Breast epithelium (tissue), 4 donors: ENCODE measurements at regions not wholly inside any gene's neighbourhood (a gene's known extent, or its start where the extent isn't known, plus 50 kb on each side); places are given as distances from the start of the nearest gene placed in this dataset.

Experiments used
- DNase-seq, 2 donors: peaks; one replicate each; pipeline ENCODE4 v3.0.0-alpha.2; 2019; ENCODE audit warnings: low spot score in 2 of 2
- H3K27ac ChIP-seq, 2 donors: fragments of 200-600 bp; sonication (generic) in 1 of 2; one replicate each; pipeline ENCODE4 v1.5.1; 2016 to 2019; ENCODE audit warnings: mild to moderate bottlenecking in 1 of 2
- H3K27me3 ChIP-seq, 2 donors: fragments of 200-600 bp; sonication (generic) in 1 of 2; one replicate each; pipeline versions ENCODE4 v1.5.1 to v1.6.0; 2017 to 2019; ENCODE audit warnings: control low read depth in 1 of 2, mild to moderate bottlenecking in 1 of 2
- H3K36me3 ChIP-seq: fragments of 200-600 bp; one replicate; pipeline ENCODE4 v1.5.1; 2019
- H3K4me1 ChIP-seq, 2 donors: fragments of 200-600 bp; sonication (generic); one replicate each; pipeline ENCODE4 v1.5.1; 2016 to 2019; ENCODE audit warnings: control low read depth in 1 of 2
- H3K4me3 ChIP-seq, 3 donors: fragments of 200-600 bp; sonication (generic); 1 replicate in 2 of 3; 2 replicates in 1 of 3; pipeline ENCODE4 v1.5.1; 2016 to 2019; ENCODE audit warnings: mild to moderate bottlenecking in 3 of 3, moderate library complexity in 2 of 3
- H3K9me3 ChIP-seq, 2 donors: fragments of 200-600 bp; sonication (generic) in 1 of 2; one replicate each; pipeline ENCODE4 v1.5.1; 2016 to 2019; ENCODE audit warnings: control low read depth in 1 of 2
- POLR2A ChIP-seq: fragments of 450-650 bp; IDR thresholded peaks from one replicate; pipeline ENCODE4 v1.6.1; 2016; ENCODE audit warnings: antibody characterized with exemption, mild to moderate bottlenecking, moderate library complexity
- POLR2AphosphoS5 ChIP-seq, 3 donors: sonication (generic); formaldehyde crosslinking; IDR thresholded peaks; one replicate each; pipeline ENCODE4 v1.6.1; 2017; ENCODE audit warnings: antibody characterized with exemption in 3 of 3
- intact Hi-C: fragments of 100-400 bp; cut with DNase I; formaldehyde crosslinking; loops from one replicate; pipeline ENCODE4 v1.15.1; 2023; ENCODE audit warnings: low total_unique reads
- TF ChIP-seq, protein P1 (sequence below), 3 donors: fragments of 450-650 bp; IDR thresholded peaks; one replicate each; pipeline ENCODE4 v1.5.1; 2016 to 2017; ENCODE audit warnings: antibody characterized with exemption in 3 of 3, mild to moderate bottlenecking in 3 of 3, moderate library complexity in 3 of 3

DNA sequence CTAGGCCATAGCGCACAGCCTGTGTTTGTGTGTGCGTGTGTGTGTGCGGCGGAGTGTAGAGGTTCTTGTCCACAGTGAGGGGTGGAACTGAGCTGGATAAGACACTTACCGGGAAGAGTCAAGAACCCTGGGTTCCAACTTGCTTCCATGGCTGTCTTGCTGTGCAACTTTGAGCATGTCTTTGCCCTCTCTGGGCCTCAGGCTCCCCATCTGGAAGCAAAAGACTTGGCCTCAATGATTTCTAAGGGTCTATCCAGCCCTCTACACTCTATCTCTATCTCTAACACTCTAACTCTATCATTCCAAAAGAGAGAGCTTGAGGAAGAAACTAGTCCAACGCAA is 121.3 kb upstream of the PJA1 start:
- no peaks in the 10 kb centered on the region for H3K9me3 ChIP-seq
- no peaks in the 10 kb centered on the region for H3K36me3 ChIP-seq
- no peak for TF ChIP-seq POLR2AphosphoS5 (IDR thresholded peaks at IDR 0.05)
- no peak for TF ChIP-seq POLR2A
- TF ChIP-seq, protein P1, sequence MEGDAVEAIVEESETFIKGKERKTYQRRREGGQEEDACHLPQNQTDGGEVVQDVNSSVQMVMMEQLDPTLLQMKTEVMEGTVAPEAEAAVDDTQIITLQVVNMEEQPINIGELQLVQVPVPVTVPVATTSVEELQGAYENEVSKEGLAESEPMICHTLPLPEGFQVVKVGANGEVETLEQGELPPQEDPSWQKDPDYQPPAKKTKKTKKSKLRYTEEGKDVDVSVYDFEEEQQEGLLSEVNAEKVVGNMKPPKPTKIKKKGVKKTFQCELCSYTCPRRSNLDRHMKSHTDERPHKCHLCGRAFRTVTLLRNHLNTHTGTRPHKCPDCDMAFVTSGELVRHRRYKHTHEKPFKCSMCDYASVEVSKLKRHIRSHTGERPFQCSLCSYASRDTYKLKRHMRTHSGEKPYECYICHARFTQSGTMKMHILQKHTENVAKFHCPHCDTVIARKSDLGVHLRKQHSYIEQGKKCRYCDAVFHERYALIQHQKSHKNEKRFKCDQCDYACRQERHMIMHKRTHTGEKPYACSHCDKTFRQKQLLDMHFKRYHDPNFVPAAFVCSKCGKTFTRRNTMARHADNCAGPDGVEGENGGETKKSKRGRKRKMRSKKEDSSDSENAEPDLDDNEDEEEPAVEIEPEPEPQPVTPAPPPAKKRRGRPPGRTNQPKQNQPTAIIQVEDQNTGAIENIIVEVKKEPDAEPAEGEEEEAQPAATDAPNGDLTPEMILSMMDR (IDR thresholded peaks at IDR 0.05), result no peak
- peak overlapping the region in 1 of 2 donors; percentile 79 for H3K27ac ChIP-seq
- H3K4me1 ChIP-seq, result no peaks in the 10 kb centered on the region
- intact Hi-C loops, result loop anchor here (5.0 kb wide), 1 partner anchor 1201 kb away; no protein-coding TSS in a partner anchor
- peaks cover 0 to 78% of the 10 kb centered on the region in 2 donors for H3K27me3 ChIP-seq
- no peak for DNase-seq
- H3K4me3 ChIP-seq, result no peak overlapping the region

- no peaks in the 10 kb centered on the region for H3K9me3 ChIP-seq
- H3K4me3 ChIP-seq, result peak overlapping the region; percentile 43 to 68 (median 51)
- no peaks in the 10 kb centered on the region for H3K36me3 ChIP-seq
- peaks cover 0 to 79% of the 10 kb centered on the region in 2 donors for H3K27me3 ChIP-seq
- DNase-seq, result peak; percentile 23 to 55
- intact Hi-C loops, result loop anchor here (5.0 kb wide), 1 partner anchor 1201 kb away; no protein-coding TSS in a partner anchor
- no peak for TF ChIP-seq POLR2AphosphoS5 (IDR thresholded peaks at IDR 0.05)
- TF ChIP-seq, protein P1 (IDR thresholded peaks at IDR 0.05), result peak; percentile 59 to 85 (median 65)
- peak overlapping the region; percentile 60 to 79 for H3K27ac ChIP-seq
- H3K4me1 ChIP-seq, result no peaks in the 10 kb centered on the region
These were observed 120.8 kb upstream of the PJA1 start for GRCh38 chrX:69285881-69286564.

- H3K4me3 ChIP-seq, result peak overlapping the region; percentile 43 to 68 (median 51)
- no peaks in the 10 kb centered on the region for H3K9me3 ChIP-seq
- peaks cover 0 to 80% of the 10 kb centered on the region in 2 donors for H3K27me3 ChIP-seq
- peak in 1 of 2 donors; percentile 48 for DNase-seq
- intact Hi-C loops, result loop anchor here (5.0 kb wide), 1 partner anchor 1202 kb away; no protein-coding TSS in a partner anchor
- no peaks in the 10 kb centered on the region for H3K36me3 ChIP-seq
- H3K4me1 ChIP-seq, result no peaks in the 10 kb centered on the region
- H3K27ac ChIP-seq, result peak overlapping the region; percentile 60 to 79
- TF ChIP-seq, protein P1 (IDR thresholded peaks at IDR 0.05), result no peak
- no peak for TF ChIP-seq POLR2AphosphoS5 (IDR thresholded peaks at IDR 0.05)
These were observed 120.2 kb upstream of the PJA1 start for GRCh38 chrX:69285401-69285877.

DNA sequence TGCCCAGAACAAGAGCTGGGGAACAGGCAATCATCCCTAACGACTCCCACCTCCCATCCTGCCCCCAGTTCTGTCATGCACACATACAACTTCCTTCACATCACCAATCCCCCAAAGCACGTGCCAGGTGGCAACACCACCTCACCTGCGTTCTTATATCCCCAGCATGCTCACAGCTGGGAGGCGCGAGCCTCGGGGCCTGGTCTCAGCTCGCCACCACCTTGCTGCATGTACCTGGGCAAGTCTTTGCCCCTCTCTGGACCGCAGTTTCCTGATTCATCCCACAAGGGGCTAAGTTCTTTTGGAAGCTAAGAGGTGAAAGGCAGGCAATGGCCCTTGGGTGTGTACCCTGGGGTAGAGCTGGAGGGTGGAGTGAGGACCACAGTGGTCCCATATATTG is 119.2 kb upstream of the PJA1 start:
- no peak for DNase-seq
- no peaks in the 10 kb centered on the region for H3K4me1 ChIP-seq
- no peak overlapping the region for H3K27ac ChIP-seq
- peaks cover 0 to 80% of the 10 kb centered on the region in 2 donors for H3K27me3 ChIP-seq
- H3K4me3 ChIP-seq, result no peak overlapping the region
- intact Hi-C loops, result no loop called here
- H3K9me3 ChIP-seq, result no peaks in the 10 kb centered on the region
- no peaks in the 10 kb centered on the region for H3K36me3 ChIP-seq
- TF ChIP-seq POLR2A, result no peak
- TF ChIP-seq POLR2AphosphoS5 (IDR thresholded peaks at IDR 0.05), result no peak
- TF ChIP-seq, protein P1 (IDR thresholded peaks at IDR 0.05), result no peak

DNA sequence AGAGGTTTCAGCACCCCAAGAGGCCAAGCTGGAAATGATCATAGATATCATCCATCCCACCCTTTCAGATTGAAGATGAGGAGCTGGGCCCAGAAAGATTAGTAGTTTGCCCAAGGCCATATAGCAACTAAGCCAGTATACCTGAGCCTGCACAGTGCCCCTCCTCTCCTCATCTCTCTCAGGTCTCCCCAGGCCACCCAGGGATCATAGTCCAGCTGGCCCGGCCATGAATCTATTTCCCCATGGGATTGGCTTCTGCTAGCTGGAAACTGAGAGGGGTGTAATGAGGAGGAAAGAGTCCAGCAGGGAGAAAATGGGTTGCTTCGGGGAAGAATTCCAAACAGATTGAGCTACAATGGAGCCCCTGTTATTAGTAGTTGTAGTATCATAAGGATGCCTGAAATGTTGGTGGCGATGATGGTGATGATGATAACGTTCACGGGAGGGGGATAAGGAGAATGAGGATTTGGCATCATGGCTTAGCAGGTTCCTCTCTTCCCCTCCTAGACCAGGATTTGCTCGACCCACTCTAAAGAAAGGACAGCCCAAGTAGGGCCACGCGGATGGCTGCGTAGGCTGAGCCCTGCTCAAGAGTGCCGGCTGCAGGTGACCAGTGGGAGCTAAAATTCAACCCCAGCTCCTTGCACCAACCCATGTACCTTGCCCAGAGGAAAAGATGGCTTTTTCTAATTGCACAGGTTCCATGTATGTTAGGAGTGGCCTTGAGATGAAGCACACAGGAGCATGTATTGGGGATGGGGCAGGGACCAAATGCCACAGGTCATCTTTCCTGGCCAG is 117.8 kb upstream of the PJA1 start:
- Histone ChIP-seq H3K27ac (no peak overlapping the region), H3K4me1 (no peaks in the 10 kb centered on the region), H3K36me3 (no peaks in the 10 kb centered on the region), H3K27me3 (peaks cover 0 to 82% of the 10 kb centered on the region in 2 donors), H3K4me3 (no peak overlapping the region), H3K9me3 (no peaks in the 10 kb centered on the region)
- DNase-seq, result no peak
- intact Hi-C loops, result no loop called here
- no peak for TF ChIP-seq POLR2AphosphoS5 (IDR thresholded peaks at IDR 0.05)
- TF ChIP-seq, protein P1 (IDR thresholded peaks at IDR 0.05), result no peak
- no peak for TF ChIP-seq POLR2A
